IPS DF 19.7 (cell line): ENCODE measurements at regions not wholly inside any gene's neighbourhood (a gene's known extent, or its start where the extent isn't known, plus 50 kb on each side); places are given as distances from the start of the nearest gene placed in this dataset.

Experiments used
- DNase-seq: peaks from one replicate; pipeline ENCODE4 v3.0.0-alpha.2; 2013; ENCODE audit warnings: low read depth, low spot score

GRCh38 chr17:51548125-51548524, 287.8 kb downstream of the UTP18 start:
- no peak for DNase-seq

- no peak for DNase-seq
These were observed 294.8 kb downstream of the UTP18 start for GRCh38 chr17:51555153-51555552.

DNA sequence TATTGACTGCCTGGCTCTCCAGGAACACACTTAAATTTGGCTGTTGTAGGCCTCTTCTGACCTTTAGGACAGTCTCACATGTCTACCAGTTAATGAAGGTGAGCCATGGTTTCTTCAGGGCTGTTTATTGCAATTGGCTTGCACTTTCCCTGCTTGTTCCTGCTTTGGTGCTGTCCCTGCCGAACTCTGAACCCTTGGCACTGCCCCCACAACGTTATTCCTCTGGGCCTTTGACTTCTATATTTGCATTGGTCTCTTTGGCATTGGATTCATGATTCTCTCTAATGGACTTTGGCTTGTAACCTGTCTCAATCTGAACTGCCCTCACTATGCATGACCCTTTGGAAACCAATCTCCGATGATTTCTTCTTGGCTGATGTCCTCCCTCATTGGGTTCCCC, 299.4 kb downstream of the UTP18 start:
- no peak for DNase-seq

- no peak for DNase-seq
These were observed 300.1 kb downstream of the UTP18 start for GRCh38 chr17:51560398-51560797.

- no peak for DNase-seq
These were observed 303.6 kb downstream of the UTP18 start for GRCh38 chr17:51563961-51564360.

GRCh38 chr17:51572115-51572514, 311.8 kb downstream of the UTP18 start:
- no peak for DNase-seq
